GM19468 (cell line): ENCODE measurements at regions not wholly inside any gene's neighbourhood (a gene's known extent, or its start where the extent isn't known, plus 50 kb on each side); places are given as distances from the start of the nearest gene placed in this dataset.

ENCODE experiments used
- ATAC-seq: cut with Tn5 transposase; IDR thresholded peaks from one replicate; pipeline ENCODE4 v1.9.1; 2021; ENCODE audit warnings: mild to moderate bottlenecking, moderate library complexity, moderate number of reproducible peaks; ENCODE audit not compliant: unreplicated experiment; ENCODE audit errors: extremely low read depth

DNA sequence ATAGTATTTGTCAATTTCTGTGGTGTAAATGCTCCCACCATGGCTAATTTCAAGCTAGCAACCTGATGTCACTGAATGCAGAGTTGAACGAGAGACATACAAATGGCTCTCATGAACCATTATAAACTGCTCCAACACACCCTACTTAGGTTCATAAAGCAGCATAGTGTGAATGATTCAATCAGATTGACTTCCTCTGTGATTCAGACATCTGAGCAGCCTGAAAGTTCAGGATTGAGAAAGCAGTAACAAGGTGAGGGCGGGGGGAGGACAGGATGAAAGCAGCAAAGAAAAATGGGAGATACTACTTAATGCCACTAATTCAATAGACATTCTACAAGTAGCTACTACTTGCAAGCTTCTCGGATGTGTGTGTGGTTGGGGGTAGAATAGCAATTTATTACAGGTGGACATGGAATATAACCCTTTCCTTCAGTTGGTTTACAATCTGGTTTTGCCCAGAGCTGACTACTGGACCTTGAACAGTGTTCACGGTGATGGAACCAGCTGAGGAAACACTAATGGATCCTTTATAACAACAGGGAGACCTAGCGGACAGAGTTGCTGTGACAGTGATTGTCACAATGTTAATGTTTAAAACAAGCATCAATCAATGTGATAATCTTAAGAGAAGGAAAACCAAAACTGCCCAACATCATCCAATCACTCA lies 52.5 kb upstream of the PELI2 start:
- ATAC-seq, result no peak
